ENCODE measurements at regions not wholly inside any gene's neighbourhood (a gene's known extent, or its start where the extent isn't known, plus 50 kb on each side); places are given as distances from the start of the nearest gene placed in this dataset.

DNA sequence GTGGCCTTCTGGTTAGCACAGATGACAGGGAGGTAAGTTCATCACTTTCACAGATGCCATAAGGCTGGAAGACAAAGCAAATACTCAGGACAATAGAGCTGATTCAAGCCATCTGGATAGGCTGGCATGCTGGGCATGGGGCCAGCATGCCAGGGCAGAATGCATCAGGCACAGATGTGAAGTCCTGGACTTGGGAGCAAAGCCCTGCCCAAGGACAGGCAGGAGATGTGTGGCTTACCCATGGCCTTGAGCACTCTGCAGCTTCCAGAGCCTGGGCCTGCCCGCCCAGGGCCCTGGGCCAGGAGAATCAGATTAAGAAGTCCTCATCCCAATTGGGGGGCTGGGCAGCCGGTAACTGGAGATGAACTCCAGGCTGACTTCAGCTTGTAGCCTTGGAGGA lies 135.7 kb upstream of the ZC3H12A start:
- Histone ChIP-seq H3F3A (replicated peaks; ENCODE audit: insufficient read depth) (no peaks in the 10 kb centered on the region), H3K27me3 (ENCODE audit: insufficient read depth) (no peaks in the 10 kb centered on the region), H3K79me2 (ENCODE audit: insufficient read depth) (no peaks in the 10 kb centered on the region), H3K27ac (ENCODE audit: low read depth in 2 of 2, low read length in 1 of 2) (peak overlapping the region in 1 of 2 experiments; percentile 69; a peak in 2 of 4 replicates), H4K20me1 (ENCODE audit: insufficient read depth) (no peaks in the 10 kb centered on the region), H3K4me2 (no peak overlapping the region), H3K4me1 (ENCODE audit: control insufficient read depth in 1 of 2, insufficient read depth in 2 of 2, low read depth in 1 of 2, low read length in 1 of 2) (peaks cover 0 to 7% of the 10 kb centered on the region in 2 experiments; a peak in 1 of 4 replicates), H3K9me3 (no peaks in the 10 kb centered on the region), H3K4me3 (ENCODE audit: low read depth in 2 of 2, low read length in 1 of 2) (no peak overlapping the region), H3K9me2 (no peaks in the 10 kb centered on the region), H3K9ac (no peak overlapping the region), H3K36me3 (replicated peaks in 1 of 2; ENCODE audit: control insufficient read depth in 1 of 2, insufficient read depth in 2 of 2, low read length in 1 of 2) (no peaks in the 10 kb centered on the region), H2AFZ (ENCODE audit: low read depth) (no peak overlapping the region)
- ChIA-PET CTCF (interaction anchor here (1.2 to 1.7 kb wide), 3 partner anchors 15 to 149 kb away, joined by 3 to 5 read pairs (median 4); no protein-coding TSS in a partner anchor), POLR2A (no interaction called here)
- peak; percentile 74 for TF ChIP-seq RCOR1 (IDR thresholded peaks at IDR 0.05; ENCODE audit: low read length)
- TF ChIP-seq CHD2 (IDR thresholded peaks at IDR 0.05; ENCODE audit: low read length, partially characterized antibody) = peak; percentile 64
- TF ChIP-seq FOXJ3 (CRISPR knock-in tag; IDR thresholded peaks at IDR 0.05) = no peak
- TF ChIP-seq EP300 (IDR thresholded peaks at IDR 0.05; ENCODE audit: borderline replicate concordance in 1 of 2, low read depth in 1 of 2, low read length in 1 of 2) = peak in 1 of 2 experiments; percentile 80; a peak in 1 of 4 replicates
- TF ChIP-seq MEF2A (IDR thresholded peaks at IDR 0.05; ENCODE audit: borderline replicate concordance, low read depth) = no peak
- TF ChIP-seq MXI1 (IDR thresholded peaks at IDR 0.05; ENCODE audit: low read depth, low read length) = peak; percentile 71; the same call in 1 of the 2 replicates
- TF ChIP-seq GATA2 (CRISPR knock-in tag; IDR thresholded peaks at IDR 0.05) = peak; percentile 60
- no CpG with 5 or more reads among the region's 2 CpGs for WGBS (ENCODE audit: low lambda C conversion rate)
- peak; percentile 75 for DNase-seq

DNA sequence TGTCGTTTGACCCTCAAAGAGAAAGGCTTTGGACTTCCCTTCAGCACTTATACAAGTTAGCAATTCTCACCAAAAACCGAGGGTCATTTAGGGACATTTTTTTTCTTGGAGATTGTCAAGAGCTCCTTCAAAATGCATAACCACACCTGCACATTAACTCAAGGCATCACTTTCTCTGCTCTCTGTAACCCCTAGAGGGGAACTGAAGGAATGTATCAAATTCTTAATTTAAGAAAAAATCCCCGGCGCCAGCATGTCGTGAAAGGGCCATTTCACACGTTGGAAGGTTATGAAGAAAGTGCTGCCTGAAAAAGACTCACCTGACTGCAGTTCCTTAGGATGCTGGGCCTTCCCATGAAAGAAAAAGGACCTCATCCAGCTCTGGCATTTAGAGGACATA lies 131.6 kb upstream of the ZC3H12A start:
- no peaks in the 10 kb centered on the region for H3K36me3 ChIP-seq (replicated peaks in 1 of 2; ENCODE audit: control insufficient read depth in 1 of 2, insufficient read depth in 2 of 2, low read length in 1 of 2)
- TF ChIP-seq NFIC (IDR thresholded peaks at IDR 0.05; ENCODE audit: borderline replicate concordance) (no peak), TEAD4 (IDR thresholded peaks at IDR 0.05; ENCODE audit: borderline replicate concordance, insufficient read depth) (no peak), RFX5 (IDR thresholded peaks at IDR 0.05; ENCODE audit: low read length) (no peak), MXI1 (IDR thresholded peaks at IDR 0.05; ENCODE audit: low read depth, low read length) (no peak)
- TF ChIP-seq, protein P1, sequence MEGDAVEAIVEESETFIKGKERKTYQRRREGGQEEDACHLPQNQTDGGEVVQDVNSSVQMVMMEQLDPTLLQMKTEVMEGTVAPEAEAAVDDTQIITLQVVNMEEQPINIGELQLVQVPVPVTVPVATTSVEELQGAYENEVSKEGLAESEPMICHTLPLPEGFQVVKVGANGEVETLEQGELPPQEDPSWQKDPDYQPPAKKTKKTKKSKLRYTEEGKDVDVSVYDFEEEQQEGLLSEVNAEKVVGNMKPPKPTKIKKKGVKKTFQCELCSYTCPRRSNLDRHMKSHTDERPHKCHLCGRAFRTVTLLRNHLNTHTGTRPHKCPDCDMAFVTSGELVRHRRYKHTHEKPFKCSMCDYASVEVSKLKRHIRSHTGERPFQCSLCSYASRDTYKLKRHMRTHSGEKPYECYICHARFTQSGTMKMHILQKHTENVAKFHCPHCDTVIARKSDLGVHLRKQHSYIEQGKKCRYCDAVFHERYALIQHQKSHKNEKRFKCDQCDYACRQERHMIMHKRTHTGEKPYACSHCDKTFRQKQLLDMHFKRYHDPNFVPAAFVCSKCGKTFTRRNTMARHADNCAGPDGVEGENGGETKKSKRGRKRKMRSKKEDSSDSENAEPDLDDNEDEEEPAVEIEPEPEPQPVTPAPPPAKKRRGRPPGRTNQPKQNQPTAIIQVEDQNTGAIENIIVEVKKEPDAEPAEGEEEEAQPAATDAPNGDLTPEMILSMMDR (IDR thresholded peaks at IDR 0.05) = no peak
- H3K4me3 ChIP-seq (ENCODE audit: low read depth in 2 of 2, low read length in 1 of 2) = no peak overlapping the region
- H3K4me2 ChIP-seq = no peak overlapping the region
- CTCF ChIA-PET = interaction anchor here (1.1 to 1.5 kb wide), 4 partner anchors 9 to 19 kb away, joined by 3 read pairs; no protein-coding TSS in a partner anchor
- no peak overlapping the region for H3K27ac ChIP-seq (ENCODE audit: low read depth in 2 of 2, low read length in 1 of 2)
- H3K4me1 ChIP-seq (ENCODE audit: control insufficient read depth in 1 of 2, insufficient read depth in 2 of 2, low read depth in 1 of 2, low read length in 1 of 2) = peaks cover 0 to 7% of the 10 kb centered on the region in 2 experiments; a peak in 1 of 4 replicates
- H3K27me3 ChIP-seq (ENCODE audit: insufficient read depth) = no peaks in the 10 kb centered on the region
- WGBS (ENCODE audit: low lambda C conversion rate) = 29% methylated on average over 6 of the region's 6 CpGs
- POLR2A ChIA-PET = no interaction called here
- H3K79me2 ChIP-seq (ENCODE audit: insufficient read depth) = no peaks in the 10 kb centered on the region
- H3K9me2 ChIP-seq = no peaks in the 10 kb centered on the region
- no peaks in the 10 kb centered on the region for H3K9me3 ChIP-seq
- H4K20me1 ChIP-seq (ENCODE audit: insufficient read depth) = no peaks in the 10 kb centered on the region
- H3F3A ChIP-seq (replicated peaks; ENCODE audit: insufficient read depth) = no peaks in the 10 kb centered on the region
- no peak for DNase-seq
- no peak overlapping the region for H3K9ac ChIP-seq
- no peak overlapping the region for H2AFZ ChIP-seq (ENCODE audit: low read depth)

All from SK-N-SH (cell line).